Tongue (tissue), 1 donor: ENCODE measurements at regions not wholly inside any gene's neighbourhood (a gene's known extent, or its start where the extent isn't known, plus 50 kb on each side); places are given as distances from the start of the nearest gene placed in this dataset.
"Not testable (repeated sequence)": the region's sequence is repeated elsewhere in the genome, so short reads cannot be mapped to it uniquely, and the experiment has no call there.

Experiments used
- DNase-seq: peaks from one replicate; pipeline ENCODE4 v3.0.0-alpha.2; 2015

DNA sequence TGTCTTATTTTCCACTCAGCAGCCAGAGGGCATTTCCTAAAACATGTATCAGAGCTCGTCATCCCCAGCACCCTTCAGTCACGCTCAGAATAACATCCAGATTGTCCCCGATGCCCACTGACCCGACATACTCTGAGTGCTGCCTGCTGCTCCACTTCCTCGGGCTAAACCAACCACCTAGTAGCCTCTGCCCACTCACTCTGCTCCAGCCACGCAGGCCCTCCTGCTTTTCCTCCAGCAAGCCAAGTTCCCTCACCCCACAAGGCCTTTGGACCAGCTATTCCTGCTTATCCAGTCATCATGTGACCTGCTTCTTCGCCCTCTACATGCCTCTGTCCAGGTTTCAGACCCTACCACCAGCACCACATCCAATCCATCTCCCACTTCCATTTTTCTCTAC is 454.2 kb downstream of the CD83 start:
- DNase-seq, result no peak

DNA sequence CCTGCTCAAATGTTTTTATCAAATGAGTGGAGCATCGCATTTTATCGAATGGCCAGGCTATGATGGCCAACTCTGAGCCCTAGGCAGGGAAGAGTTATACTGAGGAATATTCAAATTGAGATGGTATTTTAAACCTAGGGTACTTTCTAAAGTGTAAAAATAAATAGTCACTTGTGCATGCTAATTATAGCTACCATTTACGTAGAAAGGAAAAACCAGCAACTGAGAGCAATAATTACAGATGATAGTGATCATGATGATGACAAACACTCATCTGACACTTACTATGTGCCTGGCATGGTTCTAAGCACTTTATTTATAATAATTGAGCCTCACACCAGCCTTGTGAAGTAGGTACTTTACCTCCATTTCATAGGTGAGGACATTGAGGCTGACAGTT is 455.7 kb downstream of the CD83 start:
- no peak for DNase-seq

DNA sequence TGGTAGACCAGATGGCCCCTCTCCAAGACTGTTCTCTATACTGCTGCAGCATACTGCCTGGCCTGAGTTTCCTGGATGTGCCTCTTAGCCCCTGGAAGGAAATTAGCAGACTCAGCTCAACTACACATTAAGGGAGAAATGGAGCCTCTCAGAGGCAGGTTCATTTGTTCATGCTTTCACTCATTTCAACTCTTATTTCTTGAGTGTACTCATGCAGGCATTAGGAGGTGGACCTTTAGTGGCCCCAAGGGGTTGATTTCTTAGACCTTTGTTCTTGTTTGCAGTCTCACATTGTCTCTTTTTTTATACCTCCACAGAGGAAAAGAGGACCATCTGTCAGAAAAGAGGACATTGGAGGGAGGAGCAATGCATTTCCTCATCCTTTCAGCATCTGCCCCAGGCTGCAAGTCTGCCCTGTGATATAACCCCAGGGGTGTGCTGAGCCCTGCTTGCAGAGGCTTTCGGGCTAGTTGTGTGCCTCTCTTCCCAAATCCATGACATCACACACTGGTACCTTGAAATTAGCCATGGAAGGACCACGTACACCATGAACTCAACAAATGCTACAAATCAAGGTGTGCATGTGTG is 456.2 kb downstream of the CD83 start:
- DNase-seq, result no peak

DNA sequence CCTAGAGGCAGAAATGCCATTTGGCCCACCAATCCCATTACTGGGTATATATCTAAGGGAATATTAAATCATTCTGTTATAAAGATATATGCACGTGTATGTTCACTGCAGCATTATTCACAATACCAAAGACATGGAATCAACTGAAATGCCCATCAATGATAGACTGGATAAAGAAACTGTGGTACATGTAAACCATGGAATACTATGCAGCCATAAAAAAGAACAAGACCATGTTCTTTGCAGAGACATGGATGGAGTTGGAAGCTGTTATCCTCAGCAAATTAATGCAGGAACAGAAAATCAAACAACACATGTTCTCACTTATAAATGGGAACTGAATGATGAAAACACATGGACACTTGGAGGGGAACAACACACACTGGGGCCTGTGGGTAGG is 458.4 kb downstream of the CD83 start:
- no peak for DNase-seq

DNA sequence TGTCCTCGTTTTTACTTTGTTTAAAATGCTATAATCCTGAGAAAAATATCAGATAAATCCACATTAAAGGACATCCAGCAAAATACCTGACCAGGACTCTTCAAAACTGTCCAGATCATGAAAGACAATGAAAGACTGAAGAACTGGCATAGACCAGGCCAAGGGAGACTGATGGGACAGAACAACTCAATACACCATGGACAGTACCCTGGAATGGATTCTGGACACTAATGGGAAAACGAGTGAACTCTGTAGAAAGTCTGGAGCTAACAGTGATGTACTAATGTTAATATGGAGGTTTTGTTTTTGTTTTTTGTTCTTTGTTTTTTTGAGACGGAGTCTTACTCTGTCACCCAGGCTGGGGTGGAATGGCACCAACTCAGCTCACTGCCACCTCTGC is 461.4 kb downstream of the CD83 start:
- DNase-seq, result no peak

DNA sequence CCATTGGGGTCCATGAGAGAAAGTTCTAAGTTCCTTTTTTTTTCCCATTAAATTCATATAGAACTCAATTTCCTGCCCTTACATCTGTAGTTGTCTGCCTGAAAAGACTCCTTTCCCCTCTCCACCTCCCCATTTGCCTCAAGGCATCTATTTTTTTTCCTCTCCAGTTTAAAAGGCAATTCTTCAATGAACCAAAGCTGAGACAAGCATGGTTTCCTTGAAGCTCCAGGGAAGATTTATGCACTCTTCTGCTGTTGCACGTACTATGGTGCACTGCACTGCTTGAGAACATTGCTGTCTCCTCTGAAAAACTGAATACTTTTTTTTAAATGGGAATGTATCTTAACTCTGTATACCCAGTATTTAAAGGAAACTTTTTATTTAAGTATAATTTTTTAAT is 465.2 kb downstream of the CD83 start:
- no peak for DNase-seq

DNA sequence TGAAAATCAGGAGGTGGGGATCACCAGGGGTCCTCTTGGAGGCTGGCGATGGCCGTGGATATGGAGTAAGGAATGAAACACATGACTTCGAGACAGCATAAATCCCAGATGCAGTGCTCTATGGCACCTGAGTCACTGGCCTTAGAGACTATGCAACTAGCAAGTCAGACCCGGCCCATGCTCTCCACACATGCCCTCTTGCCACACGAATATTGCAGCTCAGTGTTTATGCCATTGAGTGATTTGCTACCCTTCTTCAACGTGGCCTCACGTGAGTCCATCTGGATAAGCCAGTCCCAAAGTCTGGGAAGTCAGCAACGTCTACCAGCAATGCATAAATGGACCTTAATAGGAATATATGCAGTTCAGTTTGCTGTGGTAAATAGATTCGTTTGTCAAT is 466.3 kb downstream of the CD83 start:
- DNase-seq, result no peak

DNA sequence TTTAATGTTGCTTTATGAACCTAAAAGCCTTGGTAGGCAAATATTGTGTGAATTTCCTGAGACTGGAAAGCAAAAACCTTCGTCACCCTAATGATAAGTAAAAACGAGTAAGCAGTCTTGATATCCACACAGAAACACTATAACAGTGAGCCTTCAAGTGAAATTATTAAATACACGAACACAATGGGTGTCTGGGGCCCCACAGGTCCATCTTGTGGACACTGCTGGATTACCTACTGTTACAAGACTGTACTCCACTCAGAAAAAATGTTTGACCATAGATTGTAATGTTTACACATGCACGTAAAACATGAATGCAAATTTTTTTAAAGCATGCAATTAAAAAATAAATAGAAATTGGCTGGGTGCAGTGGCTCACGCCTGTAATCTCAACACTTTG is 466.9 kb downstream of the CD83 start:
- DNase-seq, result no peak

DNA sequence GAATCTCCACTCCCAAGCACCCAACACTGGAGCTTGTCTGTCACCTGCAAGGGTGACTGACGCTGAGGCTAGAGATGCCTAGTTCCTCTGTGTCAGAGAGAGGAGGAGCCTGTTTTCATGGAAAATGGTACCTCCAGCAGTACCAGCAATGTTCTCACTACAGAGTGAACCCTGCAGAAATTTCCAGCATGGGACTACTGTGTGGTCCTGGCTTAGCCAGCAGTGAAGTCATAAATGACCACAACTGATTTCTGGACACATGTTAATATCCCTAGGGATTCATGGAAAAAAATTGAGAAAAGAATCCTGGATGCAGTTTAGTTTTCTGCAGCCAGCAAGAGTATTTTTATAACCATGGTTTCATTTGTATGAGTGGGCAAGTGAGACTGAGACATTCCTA is 468.1 kb downstream of the CD83 start:
- peak; percentile 13 for DNase-seq

DNA sequence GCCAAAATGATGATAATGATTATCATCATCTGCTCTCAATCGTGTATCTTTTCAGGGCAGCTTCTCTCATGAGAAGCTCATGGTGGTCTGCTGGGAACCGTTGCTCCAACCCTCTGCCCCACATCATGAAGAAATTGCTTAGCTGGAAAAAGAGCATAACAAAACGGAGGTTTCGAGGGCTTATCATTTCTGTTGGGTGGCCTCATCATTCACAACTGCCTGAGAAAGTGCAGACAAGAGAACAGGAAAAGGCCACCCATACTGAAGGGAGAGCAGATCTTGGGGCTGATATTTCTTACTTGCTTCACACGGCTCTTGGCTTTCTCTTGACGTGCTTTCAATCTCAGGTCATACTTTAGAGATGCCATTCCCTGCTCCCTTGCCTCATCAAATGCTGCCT is 471.6 kb downstream of the CD83 start:
- DNase-seq, result no peak

DNA sequence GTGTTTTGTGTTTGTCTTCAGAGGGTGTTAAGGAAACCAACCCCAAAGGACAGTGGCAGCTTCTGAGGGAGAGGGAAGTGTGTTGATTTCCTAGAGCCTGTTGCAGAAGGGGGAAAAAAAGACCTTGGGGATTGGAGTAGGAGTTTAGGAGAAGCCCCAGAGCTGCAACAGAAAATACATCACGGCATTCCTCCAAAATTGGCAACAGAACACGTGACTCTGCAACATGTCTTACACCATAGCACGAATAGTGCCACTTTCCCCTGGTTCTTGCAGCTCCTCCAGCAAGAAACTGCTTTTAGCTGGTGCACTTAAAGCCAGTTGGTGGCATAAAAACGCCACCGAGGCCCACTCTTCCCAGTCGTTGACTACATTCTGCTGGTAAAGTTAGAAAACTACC is 473.0 kb downstream of the CD83 start:
- no peak for DNase-seq

DNA sequence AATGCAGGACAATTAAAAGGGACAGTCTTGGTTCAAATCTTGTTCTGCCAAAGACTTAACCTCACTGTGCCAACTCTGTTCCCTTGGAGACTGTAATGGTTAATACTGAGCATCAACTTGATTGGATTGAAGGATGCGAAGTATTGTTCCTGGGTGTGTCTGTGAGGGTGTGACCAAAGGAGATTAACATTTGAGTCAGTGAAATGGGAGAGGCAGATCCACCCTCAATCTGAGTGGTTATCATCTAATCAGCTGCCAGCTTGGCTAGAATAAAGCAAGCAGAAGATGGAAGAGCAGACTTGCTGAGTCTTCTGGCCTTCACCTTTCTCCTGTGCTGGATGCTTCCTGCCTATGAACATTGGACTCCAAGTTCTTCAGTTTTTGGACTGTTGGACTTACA is 474.4 kb downstream of the CD83 start:
- DNase-seq, result no peak

DNA sequence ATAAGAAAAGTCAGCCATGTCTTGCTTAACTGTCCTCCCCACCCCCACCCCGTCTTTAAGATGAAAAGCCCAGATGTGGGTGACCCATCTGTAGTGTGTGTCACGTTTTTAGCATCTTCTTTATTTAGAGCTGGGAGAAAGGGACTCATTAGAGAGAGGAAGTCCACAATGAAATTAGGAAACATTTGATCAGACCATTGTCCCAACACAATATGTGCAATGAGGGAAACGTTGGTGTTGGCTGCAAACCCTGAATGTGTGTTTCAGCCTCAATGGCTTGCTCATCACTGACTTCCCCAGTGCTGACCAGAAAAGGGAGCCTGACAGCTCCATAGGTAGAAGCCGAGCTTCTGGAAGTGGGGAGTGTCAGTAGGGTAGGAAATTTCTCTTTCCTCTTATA is 475.7 kb downstream of the CD83 start:
- no peak for DNase-seq

DNA sequence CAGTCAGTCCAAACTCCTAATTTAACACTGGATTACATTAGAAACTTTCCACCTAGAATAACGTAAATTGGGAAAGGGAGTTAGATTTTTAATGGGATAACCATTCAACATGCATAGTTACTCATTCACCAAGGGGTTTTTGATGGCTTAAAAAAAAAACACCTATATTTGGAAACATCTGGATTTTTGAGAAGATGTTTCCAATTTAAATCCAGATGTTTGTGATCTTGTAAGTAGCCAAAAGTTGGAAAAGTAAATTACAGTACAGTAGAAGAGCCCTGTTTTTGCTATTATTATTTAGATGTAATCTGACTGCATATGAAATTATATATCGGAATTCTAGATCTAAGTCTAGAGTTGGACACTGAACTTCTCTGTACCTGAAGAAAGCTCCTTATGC is 478.2 kb downstream of the CD83 start:
- peak; percentile 39 for DNase-seq

DNA sequence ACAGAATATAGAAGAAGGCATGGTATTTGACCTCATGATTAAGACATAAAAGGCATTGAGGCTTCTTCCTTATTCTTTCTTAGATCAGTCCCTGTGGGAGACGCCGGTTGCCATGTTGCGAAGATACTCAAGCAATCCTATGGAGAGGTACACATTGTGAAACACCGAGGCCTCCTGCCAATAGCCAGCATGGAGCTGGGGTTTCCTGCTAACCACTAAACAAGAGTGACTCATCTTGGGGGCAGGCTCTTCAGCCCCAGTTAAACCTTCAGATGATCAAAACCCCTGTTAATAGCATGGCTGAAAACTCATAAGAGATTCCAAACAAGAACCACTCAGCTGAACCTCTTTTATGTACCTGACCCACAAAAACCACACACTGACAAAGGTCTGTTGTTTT is 478.8 kb downstream of the CD83 start:
- DNase-seq, result no peak

DNA sequence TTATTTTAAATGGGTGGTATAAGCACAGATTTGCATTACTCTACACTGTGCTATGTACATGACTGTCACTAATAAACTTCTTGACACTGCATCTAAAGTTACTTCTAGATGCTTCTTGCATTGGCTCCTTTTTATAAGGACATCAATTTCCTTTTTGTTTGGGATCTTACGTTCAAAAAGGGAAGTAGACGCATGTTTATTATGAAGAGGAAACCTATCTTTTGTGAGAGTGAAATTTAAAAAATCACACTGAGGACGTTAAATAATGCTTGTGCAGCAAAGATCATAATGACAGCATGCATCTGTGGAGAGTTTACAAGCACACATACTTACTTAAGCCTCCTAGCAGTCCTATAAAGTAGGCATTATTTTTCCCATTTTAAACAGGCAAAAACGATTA is 479.5 kb downstream of the CD83 start:
- no peak for DNase-seq

DNA sequence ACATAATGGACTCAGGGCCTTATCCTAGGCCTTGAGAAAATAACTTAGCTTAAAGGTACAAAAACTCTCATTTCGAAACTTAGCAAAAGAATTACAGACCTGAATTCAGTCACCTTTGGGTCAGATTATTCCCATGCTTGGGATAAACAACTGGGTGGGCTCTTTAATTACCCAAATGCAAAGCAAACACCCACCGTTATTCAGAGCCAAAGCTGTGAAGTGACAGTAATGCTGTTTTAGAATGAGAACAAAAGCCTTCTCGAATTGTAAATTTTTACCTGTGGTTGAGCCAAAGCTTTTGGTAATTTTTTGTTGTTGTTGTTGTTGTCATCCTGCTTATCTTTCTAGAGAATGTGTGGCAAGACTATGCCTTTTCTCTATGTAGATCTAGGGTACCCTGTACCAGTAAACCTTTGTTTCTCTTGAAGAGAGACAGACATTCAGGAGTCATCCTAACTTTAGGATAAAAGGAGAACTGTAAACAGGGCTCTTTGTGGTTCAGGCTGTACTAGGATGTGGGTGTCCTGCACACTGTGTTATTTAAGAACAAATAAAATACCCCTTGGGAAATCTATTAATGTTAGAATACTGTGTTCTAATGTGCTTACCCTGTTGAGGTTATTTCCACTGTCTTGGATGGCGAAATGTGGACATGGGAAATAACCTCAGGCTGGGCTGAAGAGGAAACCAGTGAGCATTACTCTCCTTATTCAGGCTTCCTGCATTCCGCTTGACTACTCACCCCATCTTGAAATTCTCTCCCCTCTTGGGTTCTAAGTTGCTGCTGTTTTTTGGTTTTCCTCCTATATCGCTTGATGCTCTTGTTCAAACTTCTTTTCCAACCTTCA is 480.7 kb downstream of the CD83 start:
- DNase-seq, result no peak

DNA sequence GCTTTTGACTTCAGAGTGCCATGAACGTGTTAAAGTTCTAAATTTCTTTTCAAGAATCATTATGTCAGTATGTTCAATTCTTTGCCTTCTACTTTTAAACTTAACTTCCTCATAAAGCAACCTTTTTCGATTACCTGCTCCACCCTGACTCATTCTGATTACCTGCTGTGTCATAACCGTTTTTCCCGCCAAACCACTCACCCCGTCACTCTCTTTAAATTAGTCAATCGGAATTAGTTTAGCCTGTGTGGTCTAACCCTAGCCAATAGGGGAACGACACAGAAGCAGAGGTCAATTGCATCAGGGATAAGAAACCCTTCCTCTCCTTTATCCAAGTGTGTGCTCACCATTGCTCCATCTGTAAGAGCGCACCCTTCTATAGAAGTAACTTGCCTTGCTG is 482.7 kb downstream of the CD83 start:
- DNase-seq, result not testable (repeated sequence)

DNA sequence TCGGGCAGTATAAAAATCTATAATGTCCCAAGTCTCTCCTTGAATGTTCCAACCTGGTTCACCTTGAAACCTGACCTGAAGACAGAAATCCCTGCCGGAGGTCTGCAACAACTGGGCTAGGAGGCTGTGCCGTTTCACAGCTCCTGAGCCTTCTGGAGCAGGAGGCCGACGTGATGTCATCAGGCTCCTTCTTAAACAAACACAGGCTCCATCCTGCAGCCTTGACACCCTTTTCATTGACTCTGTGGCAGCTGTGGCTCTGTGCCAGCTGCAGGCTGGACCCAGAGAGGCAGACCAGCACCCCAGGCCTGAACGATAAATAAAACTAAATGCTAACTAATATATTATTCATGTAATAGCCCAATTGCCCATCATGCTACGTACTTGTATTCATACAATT is 483.9 kb downstream of the CD83 start:
- no peak for DNase-seq

DNA sequence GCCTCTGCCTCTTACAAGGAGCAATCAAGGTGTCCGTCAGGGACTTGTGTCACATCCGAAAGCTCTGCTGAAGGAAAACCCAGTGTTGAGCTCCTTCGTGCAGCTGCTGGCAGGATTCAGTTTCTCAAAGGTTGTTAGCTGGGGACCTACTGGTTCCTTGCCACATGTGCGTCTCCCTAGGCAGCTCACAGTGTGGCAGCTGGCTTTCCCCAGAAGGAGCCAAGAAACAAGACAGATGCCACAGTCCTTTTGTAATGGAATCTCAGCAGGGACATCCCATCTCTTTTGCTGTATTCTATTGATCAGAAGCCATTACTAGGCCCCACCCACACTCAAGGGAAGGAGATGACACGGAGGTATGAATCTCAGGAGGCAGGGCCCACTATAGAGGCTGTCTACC is 488.8 kb downstream of the CD83 start:
- DNase-seq, result peak; percentile 18

DNA sequence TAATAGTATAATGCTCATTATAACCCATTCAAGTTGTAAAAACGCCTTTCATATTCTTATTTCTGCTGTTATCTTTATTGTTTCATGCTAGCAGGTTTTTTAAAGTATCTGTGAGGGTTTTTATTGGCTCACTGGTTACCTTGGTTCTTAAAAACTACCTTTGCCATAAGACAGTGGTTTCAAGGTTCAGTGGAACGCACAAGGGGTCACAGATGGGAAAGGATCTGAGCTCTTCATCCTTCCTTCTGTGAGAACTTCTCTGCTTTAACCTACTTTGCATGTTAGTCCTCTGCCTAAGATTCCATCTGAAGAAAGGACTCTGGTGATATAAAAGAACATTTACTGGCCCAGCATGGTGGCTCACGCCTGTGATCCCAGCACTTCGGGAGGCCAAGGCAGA is 492.6 kb downstream of the CD83 start:
- DNase-seq, result no peak

DNA sequence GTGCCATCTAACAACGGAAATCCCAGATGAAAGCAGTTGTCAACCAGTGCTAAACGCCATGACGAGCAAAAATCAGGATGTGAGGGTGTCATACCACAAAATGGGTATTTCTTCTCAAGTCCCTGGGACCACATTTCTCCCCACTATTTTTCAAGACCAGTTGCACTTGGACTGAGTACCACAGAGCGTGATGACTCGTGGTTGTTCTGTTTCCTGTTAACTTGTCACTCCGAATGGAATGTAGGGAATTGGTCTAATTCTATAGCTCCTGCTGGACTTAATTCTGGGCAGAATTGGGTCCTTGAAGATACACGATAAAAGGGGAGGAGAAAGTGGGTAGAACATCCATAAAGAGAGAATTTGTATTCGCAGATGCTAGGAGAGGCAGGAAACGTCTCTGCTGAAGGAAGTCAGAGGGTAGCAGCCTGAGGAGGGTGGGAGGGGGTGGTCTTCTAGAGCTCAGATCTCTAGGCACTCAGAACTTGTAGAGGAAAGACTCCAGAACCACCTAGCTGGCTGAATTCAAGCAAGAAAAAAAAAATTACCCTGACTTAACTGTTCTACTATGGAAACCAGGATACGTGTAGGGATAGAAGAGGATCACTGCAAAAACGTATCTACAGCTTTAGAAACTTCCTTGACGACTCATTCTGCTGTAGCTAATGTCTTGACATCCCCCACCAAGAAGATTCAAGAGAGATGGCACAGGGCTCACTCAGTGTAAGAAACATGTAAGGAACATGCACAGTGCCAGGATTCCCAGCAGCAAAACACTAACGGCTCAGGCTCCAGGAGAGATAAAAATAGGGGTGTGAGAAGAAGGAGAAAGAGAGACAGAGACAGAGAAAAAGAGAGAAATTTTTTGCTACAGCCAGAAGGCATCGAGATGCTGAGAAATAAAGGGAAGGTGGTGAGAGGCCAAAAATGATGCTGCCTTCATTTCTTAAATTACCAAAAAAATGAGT is 494.7 kb downstream of the CD83 start:
- DNase-seq, result no peak

DNA sequence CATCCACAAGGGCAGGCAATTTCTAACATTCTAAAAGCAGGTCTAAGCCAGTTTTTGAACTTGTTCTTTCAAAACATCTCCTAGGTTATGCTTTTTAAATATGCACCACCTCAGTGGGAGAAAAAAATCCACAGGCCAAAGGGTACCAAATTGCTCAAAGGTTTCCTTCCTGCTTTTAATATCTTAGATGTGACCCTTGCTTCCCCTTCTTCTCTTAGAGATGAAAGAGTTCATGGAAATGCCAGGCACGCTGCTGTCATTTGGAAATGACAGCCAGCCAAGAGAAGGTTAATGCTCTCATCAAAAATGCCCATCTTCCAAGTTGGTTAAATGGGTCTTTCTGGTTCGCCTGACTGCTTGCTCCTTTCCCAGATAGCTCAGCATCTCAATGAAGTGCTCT is 497.1 kb downstream of the CD83 start:
- no peak for DNase-seq
